ENCODE measurements at regions not wholly inside any gene's neighbourhood (a gene's known extent, or its start where the extent isn't known, plus 50 kb on each side); places are given as distances from the start of the nearest gene placed in this dataset.

DNA sequence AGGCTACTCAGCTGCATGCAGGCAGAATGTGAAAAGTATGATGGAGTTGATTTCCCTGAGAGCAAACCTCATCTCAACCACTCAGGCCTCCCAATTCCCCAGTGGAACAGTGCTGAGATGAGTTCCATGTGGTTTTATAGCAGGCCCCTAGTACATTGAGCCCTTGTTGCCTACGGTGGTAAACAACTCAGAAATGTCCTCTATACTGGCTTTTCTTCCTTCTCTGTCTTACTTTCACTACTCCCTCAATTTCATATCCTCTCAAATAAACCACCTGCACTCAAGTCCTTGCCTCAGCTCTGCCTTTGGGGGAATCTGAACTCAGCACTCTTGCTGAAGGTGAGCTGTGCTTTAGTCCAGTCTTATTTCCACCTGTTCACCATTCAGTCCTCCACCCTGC lies 399.9 kb downstream of the PDCD6IP start:
- no peak for DNase-seq
- H3K27ac ChIP-seq (ENCODE audit: low read length), result no peak overlapping the region
- no peak for ATAC-seq
- H3K27me3 ChIP-seq (ENCODE audit: control insufficient read depth, insufficient read depth), result no peaks in the 10 kb centered on the region
- WGBS, result 80% methylated on average over 1 of the region's 1 CpG
- H3K4me3 ChIP-seq (ENCODE audit: low read length), result no peak overlapping the region
- H3K9me3 ChIP-seq (ENCODE audit: control insufficient read depth, low read length), result no peaks in the 10 kb centered on the region
- intact Hi-C loops (cut with DNase I), result no loop called here
- no peaks in the 10 kb centered on the region for H3K4me1 ChIP-seq (ENCODE audit: control insufficient read depth, insufficient read depth, low read length)

- no peak overlapping the region for H3K4me3 ChIP-seq (ENCODE audit: low read length)
- no peak for DNase-seq
- 54% methylated on average over 1 of the region's 1 CpG for WGBS
- ATAC-seq, result no peak
- intact Hi-C loops (cut with DNase I), result no loop called here
- H3K9me3 ChIP-seq (ENCODE audit: control insufficient read depth, low read length), result no peaks in the 10 kb centered on the region
- no peak overlapping the region for H3K27ac ChIP-seq (ENCODE audit: low read length)
- H3K4me1 ChIP-seq (ENCODE audit: control insufficient read depth, insufficient read depth, low read length), result no peaks in the 10 kb centered on the region
- no peaks in the 10 kb centered on the region for H3K27me3 ChIP-seq (ENCODE audit: control insufficient read depth, insufficient read depth)
Measured at GRCh38 chr3:34200576-34200975, 402.1 kb downstream of the PDCD6IP start.

- H3K27ac ChIP-seq (ENCODE audit: low read length), result no peak overlapping the region
- ATAC-seq, result no peak
- 70% methylated on average over 3 of the region's 3 CpGs for WGBS
Measured at GRCh38 chr3:34202975-34203374, 404.5 kb downstream of the PDCD6IP start.

GRCh38 chr3:34203386-34203785 lies 405.0 kb downstream of the PDCD6IP start:
- Histone ChIP-seq H3K27me3 (ENCODE audit: control insufficient read depth, insufficient read depth) (no peaks in the 10 kb centered on the region), H3K27ac (ENCODE audit: low read length) (no peak overlapping the region), H3K4me1 (ENCODE audit: control insufficient read depth, insufficient read depth, low read length) (no peaks in the 10 kb centered on the region), H3K4me3 (ENCODE audit: low read length) (no peak overlapping the region), H3K9me3 (ENCODE audit: control insufficient read depth, low read length) (no peaks in the 10 kb centered on the region)
- WGBS, result 72% methylated on average over 4 of the region's 4 CpGs
- intact Hi-C loops (cut with DNase I), result no loop called here
- ATAC-seq (no peak), DNase-seq (no peak)

More at GRCh38 chr3:34202975-34203374, 404.5 kb downstream of the PDCD6IP start:
- no peak overlapping the region for H3K4me3 ChIP-seq (ENCODE audit: low read length)
- intact Hi-C loops (cut with DNase I), result no loop called here
- H3K4me1 ChIP-seq (ENCODE audit: control insufficient read depth, insufficient read depth, low read length), result no peaks in the 10 kb centered on the region
- H3K27me3 ChIP-seq (ENCODE audit: control insufficient read depth, insufficient read depth), result no peaks in the 10 kb centered on the region
- no peaks in the 10 kb centered on the region for H3K9me3 ChIP-seq (ENCODE audit: control insufficient read depth, low read length)
- DNase-seq, result no peak

DNA sequence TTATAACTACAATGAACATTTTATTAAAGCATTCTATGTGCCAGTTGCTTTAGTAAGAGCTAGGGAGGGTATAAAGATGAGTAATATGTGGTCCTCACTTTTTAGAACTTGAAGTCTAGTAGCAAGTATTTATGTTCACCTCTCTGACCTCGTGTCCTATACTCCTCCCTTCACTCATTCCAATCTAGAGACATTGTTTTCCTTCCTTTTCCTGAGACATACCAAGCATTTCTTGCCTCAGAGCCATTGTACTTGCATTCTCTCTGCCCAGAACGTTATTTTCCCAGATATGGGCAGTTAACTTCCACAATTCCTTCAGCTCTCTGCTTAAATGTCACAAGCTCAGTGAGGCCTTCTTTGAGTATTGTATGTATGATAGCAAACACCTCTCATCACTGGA lies 408.6 kb downstream of the PDCD6IP start:
- intact Hi-C loops (cut with DNase I), result no loop called here
- Histone ChIP-seq H3K4me3 (ENCODE audit: low read length) (no peak overlapping the region), H3K27ac (ENCODE audit: low read length) (no peak overlapping the region), H3K4me1 (ENCODE audit: control insufficient read depth, insufficient read depth, low read length) (no peaks in the 10 kb centered on the region), H3K9me3 (ENCODE audit: control insufficient read depth, low read length) (no peaks in the 10 kb centered on the region), H3K27me3 (ENCODE audit: control insufficient read depth, insufficient read depth) (no peaks in the 10 kb centered on the region)
- 29% methylated on average over 2 of the region's 2 CpGs for WGBS
- DNase-seq, result no peak
- ATAC-seq, result no peak

- Histone ChIP-seq H3K9me3 (ENCODE audit: control insufficient read depth, low read length) (no peaks in the 10 kb centered on the region), H3K4me3 (ENCODE audit: low read length) (no peak overlapping the region), H3K4me1 (ENCODE audit: control insufficient read depth, insufficient read depth, low read length) (no peaks in the 10 kb centered on the region), H3K27me3 (ENCODE audit: control insufficient read depth, insufficient read depth) (no peaks in the 10 kb centered on the region), H3K27ac (ENCODE audit: low read length) (no peak overlapping the region)
- intact Hi-C loops (cut with DNase I), result no loop called here
- WGBS, result 65% methylated on average over 1 of the region's 1 CpG
- ATAC-seq (no peak), DNase-seq (no peak)
Measured at GRCh38 chr3:34207806-34208205, 409.4 kb downstream of the PDCD6IP start.

DNA sequence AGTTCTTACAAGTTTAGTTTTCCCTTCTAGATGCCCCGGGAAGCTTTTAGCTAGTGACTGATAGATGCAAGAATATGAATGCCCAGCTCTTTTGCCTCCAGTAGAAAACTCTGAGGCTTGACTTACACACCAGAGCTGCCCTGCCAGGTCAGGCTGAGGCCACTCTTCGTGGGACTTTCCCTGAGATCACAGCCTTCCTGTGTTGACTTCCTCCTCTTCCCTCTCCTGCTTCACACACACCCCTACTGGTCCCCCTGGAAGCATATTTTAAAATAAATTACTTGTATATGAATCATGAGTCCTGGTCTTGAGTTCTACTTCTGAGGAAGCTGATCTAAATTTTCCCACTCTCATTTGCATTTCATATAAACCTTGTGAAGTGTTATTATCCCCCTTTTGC lies 413.7 kb downstream of the PDCD6IP start:
- no peak for DNase-seq
- H3K4me1 ChIP-seq (ENCODE audit: control insufficient read depth, insufficient read depth, low read length), result no peaks in the 10 kb centered on the region
- intact Hi-C loops (cut with DNase I), result no loop called here

DNA sequence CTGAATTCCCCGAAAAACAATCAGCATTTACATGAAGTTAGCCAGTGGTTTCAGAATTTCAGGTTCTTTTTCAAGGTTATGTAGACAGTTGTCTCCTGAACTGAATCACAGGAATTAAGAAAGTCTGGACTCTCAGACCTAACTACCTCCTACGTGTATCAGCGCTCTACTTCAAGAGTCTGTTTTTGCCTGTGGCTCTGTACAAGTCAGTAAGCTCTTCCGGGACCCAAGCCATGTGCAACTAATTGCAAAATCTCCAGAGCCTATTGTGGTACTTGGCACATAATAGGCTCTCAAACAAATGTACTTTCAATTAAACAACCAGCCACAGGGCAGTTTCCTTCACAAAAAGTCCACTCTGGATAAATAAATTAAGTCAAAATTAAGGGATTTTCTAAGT lies 414.2 kb downstream of the PDCD6IP start:
- 44% methylated on average over 4 of the region's 4 CpGs for WGBS

More for the DNA sequence above, 413.7 kb downstream of the PDCD6IP start:
- Histone ChIP-seq H3K9me3 (ENCODE audit: control insufficient read depth, low read length) (no peaks in the 10 kb centered on the region), H3K4me3 (ENCODE audit: low read length) (no peak overlapping the region), H3K27ac (ENCODE audit: low read length) (no peak overlapping the region), H3K27me3 (ENCODE audit: control insufficient read depth, insufficient read depth) (no peaks in the 10 kb centered on the region)
- 53% methylated on average over 2 of the region's 2 CpGs for WGBS
- no peak for ATAC-seq

DNA sequence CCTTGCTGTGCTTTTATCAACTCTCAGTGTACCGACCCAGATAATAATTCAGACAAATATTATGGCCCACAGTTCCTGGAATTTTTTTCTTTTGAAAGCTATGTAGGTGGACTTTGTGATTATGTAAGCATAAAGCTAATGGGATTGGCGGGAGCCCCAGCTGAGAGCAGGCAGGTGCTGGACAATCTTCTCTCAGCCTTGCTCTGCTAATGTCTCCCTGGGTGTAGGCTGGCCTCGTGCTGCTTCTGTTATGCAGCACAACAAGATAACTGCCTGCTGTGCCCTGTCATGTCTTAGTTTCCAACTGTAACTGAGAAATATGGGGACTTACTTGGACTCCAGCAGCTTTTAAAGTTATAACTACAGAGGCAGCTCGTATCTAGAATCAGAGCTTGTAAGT lies 415.0 kb downstream of the PDCD6IP start:
- H3K4me3 ChIP-seq (ENCODE audit: low read length), result no peak overlapping the region
- no peaks in the 10 kb centered on the region for H3K27me3 ChIP-seq (ENCODE audit: control insufficient read depth, insufficient read depth)
- no peak for ATAC-seq
- no peak overlapping the region for H3K27ac ChIP-seq (ENCODE audit: low read length)
- DNase-seq, result no peak
- WGBS, result 66% methylated on average over 4 of the region's 4 CpGs
- intact Hi-C loops (cut with DNase I), result no loop called here
- no peaks in the 10 kb centered on the region for H3K9me3 ChIP-seq (ENCODE audit: control insufficient read depth, low read length)
- no peaks in the 10 kb centered on the region for H3K4me1 ChIP-seq (ENCODE audit: control insufficient read depth, insufficient read depth, low read length)

More for the DNA sequence above, 414.2 kb downstream of the PDCD6IP start:
- ATAC-seq (peak; percentile 75 to 80), DNase-seq (peak in 2 of 3 donors; percentile 22 to 40)
- intact Hi-C loops (cut with DNase I), result no loop called here
- Histone ChIP-seq H3K9me3 (ENCODE audit: control insufficient read depth, low read length) (no peaks in the 10 kb centered on the region), H3K4me3 (ENCODE audit: low read length) (no peak overlapping the region), H3K27ac (ENCODE audit: low read length) (no peak overlapping the region), H3K4me1 (ENCODE audit: control insufficient read depth, insufficient read depth, low read length) (no peaks in the 10 kb centered on the region), H3K27me3 (ENCODE audit: control insufficient read depth, insufficient read depth) (no peaks in the 10 kb centered on the region)

- ATAC-seq (no peak), DNase-seq (no peak)
- intact Hi-C loops (cut with DNase I), result no loop called here
- WGBS, result 80% methylated on average over 9 of the region's 9 CpGs
- Histone ChIP-seq H3K27ac (ENCODE audit: low read length) (no peak overlapping the region), H3K9me3 (ENCODE audit: control insufficient read depth, low read length) (no peaks in the 10 kb centered on the region), H3K27me3 (ENCODE audit: control insufficient read depth, insufficient read depth) (no peaks in the 10 kb centered on the region), H3K4me1 (ENCODE audit: control insufficient read depth, insufficient read depth, low read length) (no peaks in the 10 kb centered on the region), H3K4me3 (ENCODE audit: low read length) (no peak overlapping the region)
Measured at GRCh38 chr3:34216711-34217335, 418.4 kb downstream of the PDCD6IP start.

- Histone ChIP-seq H3K27me3 (ENCODE audit: control insufficient read depth, insufficient read depth) (no peaks in the 10 kb centered on the region), H3K27ac (ENCODE audit: low read length) (no peak overlapping the region), H3K9me3 (ENCODE audit: control insufficient read depth, low read length) (no peaks in the 10 kb centered on the region), H3K4me1 (ENCODE audit: control insufficient read depth, insufficient read depth, low read length) (no peaks in the 10 kb centered on the region), H3K4me3 (ENCODE audit: low read length) (no peak overlapping the region)
- 69% methylated on average over 5 of the region's 5 CpGs for WGBS
- DNase-seq, result no peak
- ATAC-seq, result no peak
- intact Hi-C loops (cut with DNase I), result no loop called here
Measured at GRCh38 chr3:34218706-34219385, 420.4 kb downstream of the PDCD6IP start.

Data from right cardiac atrium (tissue), 5 donors.